ENCODE measurements at regions not wholly inside any gene's neighbourhood (a gene's known extent, or its start where the extent isn't known, plus 50 kb on each side); places are given as distances from the start of the nearest gene placed in this dataset.

GRCh38 chr17:31597646-31598398 lies 206.3 kb downstream of the RAB11FIP4 start:
- no peak for TF ChIP-seq CTCF (IDR thresholded peaks at IDR 0.05; ENCODE audit: low read depth, low read length, missing input control)
- no peak for TF ChIP-seq YY1 (IDR thresholded peaks at IDR 0.05)
- no peak for TF ChIP-seq MAX (IDR thresholded peaks at IDR 0.05)
- no peak for TF ChIP-seq RAD21 (IDR thresholded peaks at IDR 0.05)
- no peak for TF ChIP-seq FOXA1 (IDR thresholded peaks at IDR 0.05)
- no peak for TF ChIP-seq JUND (IDR thresholded peaks at IDR 0.05)
- no peak for TF ChIP-seq SP1 (IDR thresholded peaks at IDR 0.05)
- no peak for TF ChIP-seq RXRA (IDR thresholded peaks at IDR 0.05)
- no peak for TF ChIP-seq GABPA (IDR thresholded peaks at IDR 0.05 in 1 of 2, conservative IDR thresholded peaks at IDR 0.05 in 1 of 2)

Measured in liver (tissue), 3 donors.